ENCODE measurements at regions not wholly inside any gene's neighbourhood (a gene's known extent, or its start where the extent isn't known, plus 50 kb on each side); places are given as distances from the start of the nearest gene placed in this dataset.

GRCh38 chr6:878179-878578 is 185.2 kb upstream of the EXOC2 start:
- ChIA-PET SMC1A (ENCODE audit: uncharacterized antibody, unreplicated experiment) (no interaction called here), RAD21 (ENCODE audit: unreplicated experiment) (no interaction called here), POLR2A (no interaction called here), CTCF (no interaction called here)
- ATAC-seq: no peak
- TF ChIP-seq, protein P1, sequence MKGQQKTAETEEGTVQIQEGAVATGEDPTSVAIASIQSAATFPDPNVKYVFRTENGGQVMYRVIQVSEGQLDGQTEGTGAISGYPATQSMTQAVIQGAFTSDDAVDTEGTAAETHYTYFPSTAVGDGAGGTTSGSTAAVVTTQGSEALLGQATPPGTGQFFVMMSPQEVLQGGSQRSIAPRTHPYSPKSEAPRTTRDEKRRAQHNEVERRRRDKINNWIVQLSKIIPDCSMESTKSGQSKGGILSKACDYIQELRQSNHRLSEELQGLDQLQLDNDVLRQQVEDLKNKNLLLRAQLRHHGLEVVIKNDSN (IDR thresholded peaks at IDR 0.05; ENCODE audit: borderline replicate concordance, extremely low read length, insufficient read depth, low read depth, low read length): no peak
- TF ChIP-seq NFYA (IDR thresholded peaks at IDR 0.05; ENCODE audit: borderline replicate concordance, low read depth, low read length) (no peak), BHLHE40 (IDR thresholded peaks at IDR 0.05; ENCODE audit: borderline replicate concordance in 1 of 2, low read depth in 2 of 2, low read length in 1 of 2) (no peak), KLF5 (IDR thresholded peaks at IDR 0.05; ENCODE audit: partially characterized antibody) (no peak), BCL11A (IDR thresholded peaks at IDR 0.05; ENCODE audit: low read depth, low read length) (no peak), POLR2AphosphoS2 (IDR thresholded peaks at IDR 0.05; ENCODE audit: low read depth, low read length) (no peak), STAT1 (conservative IDR thresholded peaks at IDR 0.05) (no peak), MYC (IDR thresholded peaks at IDR 0.05; ENCODE audit: insufficient read depth, insufficient read length, insufficient replicate concordance, low read length, severe bottlenecking) (no peak), FOS (IDR thresholded peaks at IDR 0.05; ENCODE audit: borderline replicate concordance, extremely low read depth, insufficient read length) (no peak), CBFB (IDR thresholded peaks at IDR 0.05; ENCODE audit: low read depth) (no peak), SREBF1 (IDR thresholded peaks at IDR 0.05; ENCODE audit: low read length) (no peak)
- in situ Hi-C loops (cut with MboI) (no loop called here), intact Hi-C loops (cut with micrococcal nuclease; ENCODE audit: unreplicated experiment) (no loop called here)
- no peaks in the 10 kb centered on the region for H3K79me2 ChIP-seq (ENCODE audit: control insufficient read depth, insufficient read depth, low read length)
- no peak for DNase-seq (ENCODE audit: low read depth, low spot score)
- no peaks in the 10 kb centered on the region for H3K36me3 ChIP-seq (ENCODE audit: control insufficient read depth in 2 of 2, insufficient read depth in 2 of 2, low read length in 1 of 2)
- no peaks in the 10 kb centered on the region for H3K9me3 ChIP-seq (replicated peaks; ENCODE audit: control insufficient read depth, insufficient read depth, low read length)
- peaks cover 3% of the 10 kb centered on the region; the same call in 1 of the 2 replicates for H3K4me1 ChIP-seq (ENCODE audit: control insufficient read depth, insufficient read depth, low read length)
- H2AFZ ChIP-seq (ENCODE audit: control insufficient read depth, low read depth, low read length): no peak overlapping the region
- 79% methylated on average over 11 of the region's 11 CpGs for WGBS (ENCODE audit: insufficient coverage, insufficient replicate concordance, low lambda C conversion rate, missing lambda C conversion rate)
- H3K9ac ChIP-seq (ENCODE audit: control insufficient read depth, insufficient read depth, low read length): no peak overlapping the region
- no peaks in the 10 kb centered on the region for H4K20me1 ChIP-seq (ENCODE audit: control insufficient read depth, insufficient read depth)
- no peak for FAIRE-seq
- H3K4me3 ChIP-seq: no peak overlapping the region
- H3K27ac ChIP-seq (ENCODE audit: control insufficient read depth, insufficient read depth): no peak overlapping the region
- BruUV-seq (replicated peaks): no TSS peak
- no peak overlapping the region for H3K4me2 ChIP-seq (ENCODE audit: control insufficient read depth, insufficient read depth)
- no peaks in the 10 kb centered on the region; a peak in 2 of 4 replicates for H3K27me3 ChIP-seq (replicated peaks in 1 of 2; ENCODE audit: control insufficient read depth in 2 of 2, insufficient read depth in 2 of 2, low read length in 1 of 2)

All from GM12878 (cell line).